Right lung (tissue), 2 donors: ENCODE measurements at regions not wholly inside any gene's neighbourhood (a gene's known extent, or its start where the extent isn't known, plus 50 kb on each side); places are given as distances from the start of the nearest gene placed in this dataset.
"Not testable (repeated sequence)": the region's sequence is repeated elsewhere in the genome, so short reads cannot be mapped to it uniquely, and the experiment has no call there.

Experiments used
- DNase-seq, 2 donors: peaks; one replicate each; pipeline ENCODE4 v3.0.0-alpha.2; 2013

- no peak for DNase-seq
These were observed 66.1 kb upstream of the SMURF2 start for GRCh38 chr17:64728041-64728695.

GRCh38 chr17:64726025-64726424 lies 63.9 kb upstream of the SMURF2 start:
- not testable (repeated sequence) for DNase-seq

- not testable (repeated sequence) for DNase-seq
These were observed 62.1 kb upstream of the SMURF2 start for GRCh38 chr17:64724246-64724645.

DNA sequence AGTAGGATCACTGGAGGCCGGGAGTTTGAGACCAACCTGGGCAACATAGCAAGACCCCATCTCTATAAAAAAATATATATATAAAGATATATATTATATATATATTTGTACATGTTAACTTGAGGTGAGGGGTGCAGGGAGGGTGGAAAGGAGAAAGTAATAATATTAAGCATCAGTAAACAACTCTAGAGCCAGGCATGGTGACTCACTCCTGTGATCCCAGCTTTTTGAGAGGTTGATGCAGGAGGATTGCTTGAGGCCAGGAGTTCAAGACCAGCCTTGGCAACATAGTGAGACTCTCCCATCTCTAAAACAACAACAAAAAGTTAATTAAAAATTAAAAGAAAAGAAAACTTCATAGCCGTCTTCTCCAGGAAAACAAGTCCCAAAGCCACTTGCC lies 61.7 kb upstream of the SMURF2 start:
- no peak for DNase-seq

DNA sequence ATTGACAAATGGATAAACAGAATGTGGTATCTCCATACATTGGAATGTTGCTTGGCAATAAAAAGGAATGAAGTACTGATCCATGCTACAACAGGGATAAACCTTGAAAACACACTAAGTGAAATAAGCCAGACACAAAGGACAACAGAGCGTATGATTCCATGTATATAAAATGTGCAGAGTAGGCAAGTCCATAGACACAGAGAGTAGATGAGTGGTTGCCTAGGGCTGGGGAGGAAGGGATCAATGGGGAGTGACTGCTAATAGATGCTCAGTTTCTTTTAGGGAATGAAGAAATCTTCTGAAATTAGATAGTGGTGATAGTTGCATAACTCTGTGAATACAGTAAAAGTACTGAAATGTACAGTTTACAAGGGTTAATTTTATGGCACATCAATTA lies 59.4 kb upstream of the SMURF2 start:
- DNase-seq = not testable (repeated sequence)

DNA sequence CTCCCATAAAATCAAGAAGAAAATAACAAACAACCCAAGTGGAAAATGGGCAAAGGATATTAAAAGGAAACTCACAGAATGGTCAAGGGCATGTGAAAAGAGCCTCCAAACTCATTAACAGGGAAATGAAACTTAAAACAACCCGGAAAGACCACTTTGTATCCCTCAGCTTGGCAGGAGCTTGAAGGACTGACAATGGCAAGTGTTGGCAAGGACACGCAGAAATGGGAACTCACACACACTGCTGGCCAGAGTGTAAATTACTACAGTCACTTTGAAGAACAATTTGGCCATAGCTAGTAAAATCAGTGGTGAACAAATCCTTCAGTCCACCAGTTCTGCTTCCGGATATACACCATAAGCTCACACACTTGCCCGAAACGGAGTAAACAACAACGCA lies 58.1 kb upstream of the SMURF2 start:
- not testable (repeated sequence) for DNase-seq

DNA sequence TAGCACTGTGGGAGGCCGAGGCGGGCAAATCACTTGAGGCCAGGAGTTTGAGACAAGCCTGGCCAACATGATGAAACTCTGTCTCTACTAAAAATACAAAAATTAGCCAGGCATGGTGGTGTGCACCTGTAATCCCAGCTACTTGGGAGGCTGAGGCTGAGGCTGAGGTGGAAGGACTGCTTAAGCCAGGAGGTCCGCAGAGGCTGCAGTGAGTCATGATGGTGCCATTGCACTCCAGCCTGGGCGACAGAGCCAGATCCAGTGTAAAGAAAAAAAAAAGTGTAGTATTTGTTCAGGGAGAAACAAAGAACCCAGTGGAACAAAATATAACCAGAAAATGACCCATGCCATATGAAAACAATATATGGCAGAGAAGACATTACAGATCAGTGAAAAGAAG lies 57.4 kb upstream of the SMURF2 start:
- DNase-seq = not testable (repeated sequence)

GRCh38 chr17:64718816-64719215 lies 56.7 kb upstream of the SMURF2 start:
- DNase-seq = not testable (repeated sequence)

DNA sequence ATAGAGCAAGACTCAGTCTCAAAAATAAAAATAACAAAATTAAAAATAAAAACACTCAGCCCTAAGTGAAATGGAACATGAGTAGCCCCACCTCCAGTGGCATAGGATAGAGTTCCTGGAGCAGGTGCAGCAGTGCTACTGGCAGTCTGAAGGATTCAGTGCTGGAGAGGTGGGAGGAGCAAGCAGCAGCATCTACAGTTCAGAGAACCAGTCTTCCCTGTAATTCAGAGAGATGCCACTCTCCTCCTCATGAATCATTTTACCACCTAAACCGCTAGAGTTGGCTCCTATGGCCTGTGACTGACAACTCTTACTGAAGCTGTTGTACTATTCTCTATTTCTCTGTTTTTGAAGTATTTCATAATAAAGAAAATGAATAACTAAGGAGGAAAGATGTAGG lies 56.0 kb upstream of the SMURF2 start:
- DNase-seq = no peak

DNA sequence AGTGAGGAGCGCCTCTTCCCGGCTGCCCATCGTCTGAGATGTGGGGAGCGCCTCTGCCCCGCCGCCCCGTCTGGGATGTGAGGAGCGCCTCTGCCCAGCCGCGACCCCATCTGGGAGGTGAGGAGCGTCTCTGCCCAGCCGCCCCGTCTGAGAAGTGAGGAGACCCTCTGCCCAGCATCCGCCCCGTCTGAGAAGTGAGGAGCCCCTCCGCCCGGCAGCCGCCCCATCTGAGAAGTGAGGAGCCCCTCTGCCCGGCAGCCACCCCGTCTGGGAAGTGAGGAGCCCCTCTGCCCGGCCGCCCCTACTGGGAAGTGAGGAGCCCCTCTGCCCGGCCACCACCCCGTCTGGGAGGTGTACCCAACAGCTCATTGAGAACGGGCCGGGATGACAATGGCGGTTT lies 54.4 kb upstream of the SMURF2 start:
- not testable (repeated sequence) for DNase-seq

- DNase-seq = not testable (repeated sequence)
These were observed 51.7 kb upstream of the SMURF2 start for GRCh38 chr17:64713786-64714185.

GRCh38 chr17:64712557-64713351 lies 50.6 kb upstream of the SMURF2 start:
- DNase-seq = not testable (repeated sequence)
